ENCODE measurements at regions not wholly inside any gene's neighbourhood (a gene's known extent, or its start where the extent isn't known, plus 50 kb on each side); places are given as distances from the start of the nearest gene placed in this dataset.

GRCh38 chr5:4766101-4766500 is 374.0 kb upstream of the ADAMTS16 start:
- no peak for DNase-seq

GRCh38 chr5:4772591-4772990 is 367.5 kb upstream of the ADAMTS16 start:
- DNase-seq: no peak

DNA sequence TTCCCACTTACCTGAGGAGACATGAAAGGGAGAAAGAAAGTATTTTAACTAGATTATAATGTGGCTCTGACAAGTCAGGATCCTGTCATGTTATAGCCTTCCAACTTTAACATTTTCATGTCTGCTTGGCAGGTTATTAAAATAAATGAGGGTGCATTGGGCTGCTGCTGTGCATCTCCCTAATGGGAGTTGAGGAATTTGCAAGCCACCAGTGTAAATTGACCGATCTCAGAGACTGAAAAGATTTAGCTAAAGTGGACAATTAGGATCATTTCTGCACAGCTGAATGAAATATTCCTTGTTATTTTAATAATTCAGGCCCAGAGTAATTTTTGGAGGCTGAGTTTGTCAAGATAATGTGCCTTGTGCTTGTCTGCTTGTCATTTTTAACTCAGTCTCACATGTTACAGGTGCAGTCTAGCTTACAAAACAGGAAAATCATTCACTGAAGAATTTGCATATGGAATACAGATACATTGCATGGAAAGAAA is 366.3 kb upstream of the ADAMTS16 start:
- DNase-seq: no peak

GRCh38 chr5:4777435-4777834 is 362.7 kb upstream of the ADAMTS16 start:
- DNase-seq: no peak

GRCh38 chr5:4780633-4781032 is 359.5 kb upstream of the ADAMTS16 start:
- no peak for DNase-seq

DNA sequence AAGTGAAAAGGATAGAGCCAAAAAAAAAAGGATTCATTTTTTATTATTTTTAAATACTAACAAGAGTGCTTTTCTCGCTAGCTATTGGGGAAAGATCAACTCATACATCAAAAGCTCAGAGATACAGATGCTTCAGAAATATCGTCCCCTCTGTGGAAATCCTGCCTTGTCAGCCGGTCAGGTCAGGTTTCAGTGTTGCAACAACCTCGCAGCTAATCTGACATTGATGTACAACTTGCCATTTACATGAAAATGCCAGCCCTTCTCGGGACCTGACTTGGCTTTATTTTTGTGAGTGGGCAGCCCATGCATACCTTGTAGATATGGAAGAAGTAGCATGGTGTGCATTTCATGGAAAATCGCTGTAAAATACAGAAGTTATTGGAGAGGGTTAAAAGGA is 358.8 kb upstream of the ADAMTS16 start:
- no peak for DNase-seq

- DNase-seq: no peak
These were observed 354.2 kb upstream of the ADAMTS16 start for GRCh38 chr5:4785971-4786370.

- no peak for DNase-seq
These were observed 342.7 kb upstream of the ADAMTS16 start for GRCh38 chr5:4797445-4797844.

GRCh38 chr5:4802044-4802443 is 338.1 kb upstream of the ADAMTS16 start:
- DNase-seq: no peak

DNA sequence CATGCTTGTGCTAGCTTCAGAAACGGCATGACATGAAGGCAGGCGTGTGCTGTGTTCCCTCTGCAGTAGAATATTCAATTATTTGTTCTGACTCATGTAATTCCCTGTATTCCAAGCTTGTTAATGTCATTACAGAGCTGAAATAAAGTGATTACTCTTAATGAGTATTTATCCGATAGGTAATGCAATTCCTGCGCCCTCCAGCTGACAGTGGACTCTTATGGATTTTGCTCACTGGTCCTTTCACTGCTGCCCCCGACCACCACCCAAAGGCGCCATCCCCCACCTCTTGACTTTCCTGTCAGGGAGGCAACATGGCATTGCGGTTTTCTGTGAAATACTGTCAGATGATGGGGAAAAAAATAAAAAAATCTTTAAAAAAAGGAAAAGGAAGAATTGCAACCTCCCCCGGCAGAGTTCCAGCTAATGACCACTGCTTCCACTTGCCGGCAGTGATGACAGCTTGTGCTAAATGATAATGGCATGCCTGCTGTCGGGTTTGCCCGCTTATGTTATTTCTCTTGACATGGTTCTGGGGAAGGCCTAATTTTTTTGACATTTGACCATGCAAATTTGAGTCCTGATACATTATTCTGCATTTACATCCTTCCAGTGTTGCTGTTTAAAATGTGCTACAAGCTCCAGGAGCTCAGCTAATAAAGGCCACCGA is 335.3 kb upstream of the ADAMTS16 start:
- DNase-seq: no peak

GRCh38 chr5:4815002-4815401 is 325.1 kb upstream of the ADAMTS16 start:
- DNase-seq: no peak

DNA sequence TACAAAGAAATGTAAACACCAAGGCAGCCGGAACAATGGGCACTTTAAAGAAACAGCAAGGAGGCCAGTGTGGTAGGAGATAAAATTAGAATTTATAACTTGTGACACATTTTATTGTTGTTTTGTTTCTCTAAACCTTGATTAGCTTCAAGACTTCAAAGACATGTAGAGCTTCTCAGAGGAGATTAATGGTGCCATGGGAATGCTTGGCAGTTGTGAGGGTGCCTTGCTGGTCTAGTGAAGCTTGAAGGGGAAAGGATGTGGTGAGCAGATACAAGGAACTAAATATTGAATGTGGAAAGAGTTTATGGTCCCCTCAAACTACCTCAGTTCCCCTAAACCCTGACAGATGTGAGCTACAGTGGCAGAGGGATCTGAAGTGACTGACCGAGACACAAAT is 322.4 kb upstream of the ADAMTS16 start:
- no peak for DNase-seq

GRCh38 chr5:4831325-4831724 is 308.8 kb upstream of the ADAMTS16 start:
- DNase-seq: no peak

DNA sequence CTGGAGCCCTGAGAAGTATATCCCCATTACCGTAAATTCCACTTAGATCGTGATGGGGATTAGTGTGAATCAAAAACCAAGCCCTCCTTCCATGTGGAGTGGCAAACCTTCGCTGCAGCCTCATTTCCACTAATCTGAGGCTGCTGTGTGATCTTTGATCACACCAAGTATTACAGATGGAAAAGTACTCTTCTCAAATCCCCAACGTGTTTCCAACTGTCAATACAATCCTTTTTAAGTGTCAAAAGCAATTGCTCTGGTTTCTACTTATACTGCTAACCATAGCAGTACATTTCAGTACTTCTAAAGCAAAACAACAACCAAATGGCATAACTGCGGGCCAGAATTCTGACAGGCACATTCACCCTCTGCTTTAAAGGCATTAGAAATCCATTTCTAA is 307.7 kb upstream of the ADAMTS16 start:
- no peak for DNase-seq

GRCh38 chr5:4833104-4833738 is 306.9 kb upstream of the ADAMTS16 start:
- DNase-seq: no peak

- no peak for DNase-seq
These were observed 302.6 kb upstream of the ADAMTS16 start for GRCh38 chr5:4837489-4838058.

DNA sequence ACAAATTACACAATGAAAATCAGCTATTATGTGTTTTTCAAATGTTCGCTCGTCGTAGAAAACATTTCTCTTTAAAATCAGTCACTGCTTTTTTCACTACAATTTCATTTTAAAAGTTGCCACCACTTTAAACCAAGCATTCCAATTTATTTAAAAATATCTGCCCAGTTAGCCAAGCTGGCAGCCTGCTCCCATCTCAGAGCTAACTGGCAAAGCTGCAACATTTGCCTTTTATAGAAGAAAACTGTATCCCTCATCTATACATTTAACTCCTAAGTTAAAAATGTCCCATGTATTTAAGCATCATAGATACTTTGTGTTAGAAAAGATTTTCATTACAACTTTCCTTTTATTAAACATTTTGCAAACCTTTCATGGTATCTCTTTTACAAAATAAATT is 294.9 kb upstream of the ADAMTS16 start:
- no peak for DNase-seq

GRCh38 chr5:4847766-4848165 is 292.4 kb upstream of the ADAMTS16 start:
- DNase-seq: no peak

DNA sequence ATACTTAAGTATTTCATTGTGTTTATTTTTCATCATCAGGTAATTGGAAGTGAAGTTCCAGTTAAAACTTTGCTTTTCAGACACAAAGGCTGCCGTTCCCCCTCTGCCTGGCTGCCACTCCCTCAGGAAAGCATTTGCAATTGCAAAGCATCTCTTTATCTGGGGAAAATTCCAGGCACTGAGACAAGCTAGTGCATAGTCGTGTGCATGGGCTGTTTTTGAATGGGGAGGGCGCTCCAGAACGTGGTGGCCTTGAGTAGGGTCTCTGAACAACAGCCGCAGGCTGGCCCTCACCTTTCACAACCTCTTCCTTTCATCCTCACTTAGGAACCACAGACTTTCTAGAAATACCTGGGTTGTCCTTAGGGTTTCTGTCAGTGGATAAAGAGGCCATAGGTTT is 285.1 kb upstream of the ADAMTS16 start:
- no peak for DNase-seq

DNA sequence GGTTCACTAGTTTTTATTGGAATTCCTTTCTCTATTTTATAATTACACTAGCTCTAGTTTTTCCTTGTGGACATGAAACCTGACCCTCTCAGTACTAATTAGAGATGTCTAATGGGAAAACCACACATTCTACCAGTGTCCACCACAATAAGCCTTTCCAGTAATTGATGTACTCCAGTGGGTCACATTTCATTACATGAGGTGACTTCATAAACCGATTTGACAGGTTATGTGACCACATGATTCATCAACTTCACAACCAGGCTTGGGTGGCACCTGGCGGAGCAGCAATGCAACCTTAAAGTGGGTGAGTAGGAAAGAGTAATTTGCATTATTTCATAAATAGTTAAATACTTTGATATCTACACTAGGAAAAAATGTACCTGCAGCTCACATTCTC is 284.2 kb upstream of the ADAMTS16 start:
- no peak for DNase-seq

- DNase-seq: no peak
These were observed 282.4 kb upstream of the ADAMTS16 start for GRCh38 chr5:4857761-4858160.

- DNase-seq: no peak
These were observed 280.5 kb upstream of the ADAMTS16 start for GRCh38 chr5:4859500-4860235.

DNA sequence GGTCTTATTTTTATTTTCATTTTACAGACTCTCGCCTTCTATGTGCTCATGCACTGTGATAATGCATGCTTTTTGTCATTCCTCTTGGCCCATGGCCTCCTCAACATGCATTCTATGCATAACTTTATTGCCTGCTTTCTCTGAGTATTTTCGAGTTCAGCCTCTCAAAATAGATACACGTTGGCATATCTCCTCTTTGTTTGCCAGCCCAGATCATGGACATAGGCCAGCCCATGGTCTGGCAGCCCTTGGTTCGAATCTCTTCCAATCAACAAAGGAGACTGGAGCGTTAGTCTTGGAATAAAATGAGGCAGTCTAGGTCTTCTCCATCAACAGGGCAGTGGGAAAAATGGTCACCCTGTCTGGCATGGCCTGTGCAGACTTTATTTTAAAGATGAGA is 279.5 kb upstream of the ADAMTS16 start:
- no peak for DNase-seq

DNA sequence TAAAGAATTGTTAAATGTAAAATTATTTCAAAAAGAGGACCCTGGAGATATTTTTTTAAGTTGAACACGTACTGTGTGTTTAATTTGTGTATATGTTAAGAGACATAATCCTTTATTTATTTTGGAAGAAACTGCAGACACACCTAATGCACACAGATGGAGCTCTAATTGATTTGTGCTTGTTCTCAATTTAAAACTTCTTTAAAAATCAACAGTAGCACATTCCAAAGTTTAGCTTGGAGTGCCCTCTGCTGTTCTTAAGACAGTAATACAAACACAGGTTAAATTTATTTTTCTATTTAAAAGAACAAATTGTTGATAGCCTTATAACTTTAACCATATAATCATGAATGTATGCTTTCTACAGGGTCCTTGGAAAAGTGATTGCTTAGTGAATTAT is 277.6 kb upstream of the ADAMTS16 start:
- DNase-seq: no peak
